Heart left ventricle (tissue), 13 donors: ENCODE measurements at regions not wholly inside any gene's neighbourhood (a gene's known extent, or its start where the extent isn't known, plus 50 kb on each side); places are given as distances from the start of the nearest gene placed in this dataset.
"Not testable (repeated sequence)": the region's sequence is repeated elsewhere in the genome, so short reads cannot be mapped to it uniquely, and the experiment has no call there.

Source experiments
- CTCF ChIP-seq, 12 donors: fragments of 200-600 bp; sonication (generic) in 4 of 12; IDR thresholded peaks; one replicate each; pipeline versions ENCODE4 v1.5.0 to v1.8.0; 2018 to 2022; ENCODE audit warnings: antibody characterized with exemption in 12 of 12, mild to moderate bottlenecking in 5 of 12
- POLR2A ChIP-seq, 2 donors: fragments of 450-650 bp; IDR thresholded peaks; one replicate each; pipeline ENCODE4 v1.6.1; 2017; ENCODE audit warnings: antibody characterized with exemption in 2 of 2, mild to moderate bottlenecking in 2 of 2, moderate library complexity in 2 of 2
- donor health status: ischemic (EF 13 %, LVEDD 7.1; RV severe dilation, severe dysfunction).
- donor health status: DM: no; HTN: yes; CAD: no.
- donor health status: DM: no; HTN: no; CAD: no.
- donor health status: ischemic (EF 25% LVEDD 6.9; RV normal size, moderate dysfunction).
- donor health status: ischemic (EF 25% LVEDD 5.7; RV mildly dilated, moderate dysfunction).
- donor health status: ischemic (EF 35%, LVEDD 5.7; RV mildly dilated, moderate dysfunction).
- donor health status: nonischemic (EF 11% LVEDD 7.7; RV severe dilation, severe dysfunction).
- donor health status: DM: yes; HTN: yes; CAD: no.
- donor health status: PGD.
- donor health status: ischemic (EF 29% LVEDD 5.4; RV normal size, mild dysfunction).
- donor health status: nonischemic (EF 23%, LVEDD 6.1; RV moderate dilation, normal function).

GRCh38 chr5:21482522-21482921 lies 1370.6 kb downstream of the CDH12 start:
- TF ChIP-seq POLR2A, CTCF (IDR thresholded peaks at IDR 0.05): not testable (repeated sequence)
